H1 (cell line): ENCODE measurements at regions not wholly inside any gene's neighbourhood (a gene's known extent, or its start where the extent isn't known, plus 50 kb on each side); places are given as distances from the start of the nearest gene placed in this dataset.

Experiments
- CHD2 ChIP-seq: IDR thresholded peaks from 2 replicates; pipeline ENCODE4 v1.6.1; 2012; ENCODE audit warnings: low read length, improper control_type of control experiment
- FOSL1 ChIP-seq: IDR thresholded peaks from 2 replicates; pipeline ENCODE4 v1.6.1; 2011; ENCODE audit warnings: mild to moderate bottlenecking, low read depth, low read length, moderate library complexity; ENCODE audit not compliant: insufficient read depth
- HDAC6 ChIP-seq: IDR thresholded peaks from one replicate; pipeline ENCODE4 v1.7.1; 2012; ENCODE audit warnings: low read depth, mild to moderate bottlenecking, inconsistent platforms, low read length, moderate library complexity
- JUN ChIP-seq: IDR thresholded peaks from 2 replicates; pipeline ENCODE4 v1.6.1; 2011; ENCODE audit warnings: low read depth, mild to moderate bottlenecking, improper control_type of control experiment, low read length
- PHF8 ChIP-seq: fragments of 200-600 bp; sonication (generic); conservative IDR thresholded peaks from 2 replicates; pipeline ENCODE4 v1.7.1; 2012; ENCODE audit warnings: low read depth, mild to moderate bottlenecking, inconsistent platforms, low read length, moderate library complexity
- SIX5 ChIP-seq: IDR thresholded peaks from 2 replicates; pipeline ENCODE4 v1.6.1; 2011; ENCODE audit warnings: mild to moderate bottlenecking, low read depth, low read length

DNA sequence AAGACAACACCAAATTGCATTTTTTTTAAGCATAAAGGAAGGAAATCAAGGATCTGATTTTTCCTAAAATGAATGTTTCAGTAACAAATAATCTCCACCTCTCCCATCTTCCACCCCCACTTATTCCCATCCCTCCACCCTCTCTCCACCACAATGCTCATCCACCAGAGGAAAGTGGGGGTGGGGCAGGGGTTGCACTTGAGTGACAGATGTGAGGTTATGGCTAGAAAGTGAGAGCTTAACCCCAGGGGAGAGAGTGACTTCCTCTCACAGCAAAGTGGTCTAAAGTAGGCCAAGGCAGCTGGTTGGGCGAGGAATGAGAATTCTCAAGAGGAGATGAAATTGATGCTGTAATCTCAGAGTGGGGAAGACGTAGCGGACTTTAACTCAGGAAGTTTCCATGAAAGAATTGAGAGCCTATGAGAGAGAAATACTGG, 104.7 kb downstream of the HNRNPLL start (continued):
- TF ChIP-seq HDAC6 (no peak), CHD2 (no peak), JUN (no peak), SIX5 (no peak), PHF8 (no peak), FOSL1 (no peak)
